ENCODE measurements at regions not wholly inside any gene's neighbourhood (a gene's known extent, or its start where the extent isn't known, plus 50 kb on each side); places are given as distances from the start of the nearest gene placed in this dataset.

DNA sequence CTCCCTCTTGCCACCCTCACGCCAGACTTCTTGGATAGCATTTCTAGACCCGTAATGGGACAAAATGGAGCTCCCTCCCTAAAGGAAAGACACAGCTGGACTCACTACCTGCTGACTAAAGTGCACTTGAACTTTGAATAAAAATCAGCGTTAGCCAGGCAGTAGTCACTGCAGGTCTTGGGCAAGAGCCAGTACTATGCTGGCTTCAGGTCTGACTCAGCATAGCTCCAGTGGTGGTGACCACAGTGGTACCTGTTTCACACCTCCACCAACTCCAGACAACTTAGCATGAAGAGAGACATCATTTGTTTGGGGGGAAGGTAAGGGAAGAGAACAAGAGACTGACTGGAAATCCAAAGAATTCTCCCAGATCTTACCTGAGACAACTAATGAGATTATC, 906.8 kb downstream of the GRIK2 start:
- no peak for DNase-seq
- intact Hi-C loops (cut with DNase I), result no loop called here
- Histone ChIP-seq H3K9me3 (ENCODE audit: control insufficient read depth, low read length) (no peaks in the 10 kb centered on the region), H3K36me3 (ENCODE audit: control insufficient read depth in 1 of 2, insufficient read depth in 2 of 2, low read length in 1 of 2) (no peaks in the 10 kb centered on the region), H3K27ac (ENCODE audit: low read depth in 1 of 2, low read length in 2 of 2) (no peak overlapping the region), H3K27me3 (ENCODE audit: control insufficient read depth in 1 of 2, insufficient read depth in 2 of 2, low read length in 1 of 2) (no peaks in the 10 kb centered on the region), H3K4me3 (ENCODE audit: low read length in 2 of 2) (no peak overlapping the region), H3K4me1 (ENCODE audit: control insufficient read depth in 1 of 2, insufficient read depth in 2 of 2, low read length in 2 of 2) (no peaks in the 10 kb centered on the region)
- 80 to 83% methylated on average over 3 of the region's 3 CpGs for WGBS, 2 donors
- ATAC-seq (ENCODE audit: low FRiP score), result no peak

GRCh38 chr6:102298051-102298450, 904.5 kb downstream of the GRIK2 start:
- no peak for ATAC-seq (ENCODE audit: low FRiP score)
- DNase-seq, result no peak
- no peaks in the 10 kb centered on the region for H3K4me1 ChIP-seq (ENCODE audit: control insufficient read depth in 1 of 2, insufficient read depth in 2 of 2, low read length in 2 of 2)

More at GRCh38 chr6:102298051-102298450, 904.5 kb downstream of the GRIK2 start:
- Histone ChIP-seq H3K27ac (ENCODE audit: low read depth in 1 of 2, low read length in 2 of 2) (no peak overlapping the region), H3K9me3 (ENCODE audit: control insufficient read depth, low read length) (no peaks in the 10 kb centered on the region), H3K36me3 (ENCODE audit: control insufficient read depth in 1 of 2, insufficient read depth in 2 of 2, low read length in 1 of 2) (no peaks in the 10 kb centered on the region), H3K4me3 (ENCODE audit: low read length in 2 of 2) (no peak overlapping the region), H3K27me3 (ENCODE audit: control insufficient read depth in 1 of 2, insufficient read depth in 2 of 2, low read length in 1 of 2) (no peaks in the 10 kb centered on the region)
- intact Hi-C loops (cut with DNase I), result no loop called here
